ENCODE measurements at regions not wholly inside any gene's neighbourhood (a gene's known extent, or its start where the extent isn't known, plus 50 kb on each side); places are given as distances from the start of the nearest gene placed in this dataset.
"Not testable (repeated sequence)": the region's sequence is repeated elsewhere in the genome, so short reads cannot be mapped to it uniquely, and the experiment has no call there.

GRCh38 chr16:13315642-13316427, 414.4 kb downstream of the SHISA9 start:
- Mint-ChIP-seq H3K4me1 (ENCODE audit: low read depth) (no peaks in the 10 kb centered on the region), H3K27me3 (ENCODE audit: low read depth) (peaks cover 3% of the 10 kb centered on the region), H3K4me3 (no peak overlapping the region), H3K9me3 (no peaks in the 10 kb centered on the region), H3K36me3 (ENCODE audit: low read depth) (no peaks in the 10 kb centered on the region), H3K27ac (no peak overlapping the region)
- no peak for DNase-seq
- CTCF ChIA-PET: no interaction called here
- intact Hi-C loops (cut with micrococcal nuclease): no loop called here

DNA sequence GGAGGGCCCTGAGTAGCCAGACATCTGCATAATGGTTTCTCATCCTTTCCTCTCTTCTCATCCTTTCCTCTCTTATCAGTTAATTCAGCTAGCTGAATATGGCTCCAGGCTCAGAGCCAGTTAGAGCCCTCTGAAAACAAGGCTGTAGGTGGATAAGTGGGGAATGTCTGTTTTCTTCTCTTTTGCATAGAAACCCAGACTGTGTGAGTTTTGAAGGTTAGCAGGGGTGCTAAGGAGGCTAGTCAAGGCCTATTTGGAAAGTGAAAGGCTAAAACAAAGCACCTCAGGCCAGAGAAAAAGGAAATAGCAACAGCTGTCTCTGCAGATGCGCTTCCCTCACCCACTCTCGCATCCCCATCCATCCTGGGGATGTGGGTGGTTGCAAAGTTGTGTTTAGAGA, 420.9 kb downstream of the SHISA9 start:
- intact Hi-C loops (cut with micrococcal nuclease): no loop called here
- Mint-ChIP-seq H3K4me3 (no peak overlapping the region), H3K9me3 (no peaks in the 10 kb centered on the region), H3K27me3 (ENCODE audit: low read depth) (no peaks in the 10 kb centered on the region), H3K4me1 (ENCODE audit: low read depth) (no peaks in the 10 kb centered on the region), H3K36me3 (ENCODE audit: low read depth) (no peaks in the 10 kb centered on the region), H3K27ac (no peak overlapping the region)
- CTCF ChIA-PET: no interaction called here
- no peak for DNase-seq

- DNase-seq: no peak
- H3K27ac Mint-ChIP-seq: no peak overlapping the region
- H3K36me3 Mint-ChIP-seq (ENCODE audit: low read depth): no peaks in the 10 kb centered on the region
- no peaks in the 10 kb centered on the region for H3K27me3 Mint-ChIP-seq (ENCODE audit: low read depth)
- no peaks in the 10 kb centered on the region for H3K4me1 Mint-ChIP-seq (ENCODE audit: low read depth)
- CTCF ChIA-PET: no interaction called here
- intact Hi-C loops (cut with micrococcal nuclease): no loop called here
- no peaks in the 10 kb centered on the region for H3K9me3 Mint-ChIP-seq
- H3K4me3 Mint-ChIP-seq: no peak overlapping the region
Measured at GRCh38 chr16:13324851-13325250, 423.5 kb downstream of the SHISA9 start.

- no peak overlapping the region for H3K4me3 Mint-ChIP-seq
- intact Hi-C loops (cut with micrococcal nuclease): no loop called here
- DNase-seq: no peak
- CTCF ChIA-PET: no interaction called here
- H3K27ac Mint-ChIP-seq: no peak overlapping the region
- H3K9me3 Mint-ChIP-seq: no peaks in the 10 kb centered on the region
- no peaks in the 10 kb centered on the region for H3K27me3 Mint-ChIP-seq (ENCODE audit: low read depth)
- H3K36me3 Mint-ChIP-seq (ENCODE audit: low read depth): no peaks in the 10 kb centered on the region
- no peaks in the 10 kb centered on the region for H3K4me1 Mint-ChIP-seq (ENCODE audit: low read depth)
Measured at GRCh38 chr16:13325396-13325795, 424.0 kb downstream of the SHISA9 start.

DNA sequence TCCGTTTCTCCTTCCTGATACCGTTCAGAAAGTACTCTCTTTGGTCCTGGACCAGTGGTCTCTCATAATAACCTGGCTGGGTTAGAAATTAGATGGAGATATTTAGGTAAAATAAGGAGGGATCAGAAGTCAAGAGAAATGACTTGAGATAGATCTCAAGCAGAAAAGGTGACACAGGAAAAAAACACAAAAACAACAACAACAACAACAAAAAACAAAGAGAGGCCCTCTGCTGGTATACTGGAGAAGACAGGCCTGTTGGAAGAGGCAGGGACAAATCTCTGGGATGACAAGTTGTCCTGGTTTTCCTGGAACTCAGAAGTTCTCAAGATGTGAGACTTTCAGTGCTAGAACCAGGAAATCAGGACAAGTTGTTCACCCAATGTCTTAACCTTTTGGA, 430.5 kb downstream of the SHISA9 start:
- CTCF ChIA-PET: no interaction called here
- H3K36me3 Mint-ChIP-seq (ENCODE audit: low read depth): no peaks in the 10 kb centered on the region
- no peak overlapping the region for H3K4me3 Mint-ChIP-seq
- no peaks in the 10 kb centered on the region for H3K4me1 Mint-ChIP-seq (ENCODE audit: low read depth)
- intact Hi-C loops (cut with micrococcal nuclease): no loop called here
- H3K9me3 Mint-ChIP-seq: peaks cover 4% of the 10 kb centered on the region
- DNase-seq: no peak
- no peak overlapping the region for H3K27ac Mint-ChIP-seq
- peaks cover 6% of the 10 kb centered on the region for H3K27me3 Mint-ChIP-seq (ENCODE audit: low read depth)

DNA sequence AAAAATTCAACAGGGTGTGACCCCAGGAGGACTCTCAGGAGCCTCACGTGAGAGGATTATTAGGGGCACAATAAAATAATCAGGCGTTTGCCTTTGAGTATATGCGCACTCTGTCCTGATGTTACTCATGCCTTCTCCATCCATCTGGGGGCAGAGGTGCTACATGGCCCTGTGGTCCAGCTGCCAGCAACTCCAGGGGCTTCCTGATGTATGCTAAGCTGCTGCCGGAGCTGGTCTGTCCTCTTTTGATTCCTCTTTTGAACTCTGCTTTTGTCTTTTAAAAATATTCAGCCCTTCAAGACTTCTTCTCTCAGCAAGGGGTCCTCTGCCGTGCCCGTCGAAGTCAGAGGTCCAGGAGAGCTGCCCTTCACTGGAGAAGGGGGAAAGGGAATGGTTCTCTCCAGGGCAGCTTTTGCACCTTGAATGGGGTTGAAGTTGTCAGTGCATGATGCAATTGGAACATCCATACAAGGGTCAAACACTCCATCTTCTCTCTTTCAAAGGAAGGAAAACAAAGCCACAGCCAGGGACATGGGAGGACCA, 431.4 kb downstream of the SHISA9 start:
- CTCF ChIA-PET: no interaction called here
- no peak overlapping the region for H3K27ac Mint-ChIP-seq
- no peaks in the 10 kb centered on the region for H3K36me3 Mint-ChIP-seq (ENCODE audit: low read depth)
- H3K4me1 Mint-ChIP-seq (ENCODE audit: low read depth): no peaks in the 10 kb centered on the region
- no peak for DNase-seq
- H3K9me3 Mint-ChIP-seq: peaks cover 4% of the 10 kb centered on the region
- no peak overlapping the region for H3K4me3 Mint-ChIP-seq
- H3K27me3 Mint-ChIP-seq (ENCODE audit: low read depth): peaks cover 6% of the 10 kb centered on the region
- intact Hi-C loops (cut with micrococcal nuclease): no loop called here

DNA sequence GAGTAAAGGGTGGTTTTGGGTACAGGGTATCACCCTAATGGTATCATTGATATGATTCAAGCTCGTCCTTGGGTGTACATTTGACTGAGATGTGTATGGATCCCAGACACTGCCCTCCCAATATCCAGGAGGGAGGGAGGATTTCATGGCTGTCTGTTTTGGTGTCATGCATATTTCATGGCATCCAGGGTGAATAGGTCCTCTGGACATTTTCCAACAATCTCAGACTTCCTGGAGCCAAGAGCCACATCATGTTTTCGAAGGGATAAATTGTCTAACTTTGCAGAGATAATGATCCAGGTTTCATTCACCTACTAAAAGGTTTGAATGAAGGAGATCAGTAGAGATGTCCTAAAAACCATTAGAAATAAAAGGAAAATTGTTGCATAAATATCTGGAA, 431.9 kb downstream of the SHISA9 start:
- DNase-seq: no peak
- Mint-ChIP-seq H3K9me3 (peaks cover 4% of the 10 kb centered on the region), H3K27me3 (ENCODE audit: low read depth) (peaks cover 6% of the 10 kb centered on the region), H3K4me3 (no peak overlapping the region), H3K27ac (no peak overlapping the region), H3K36me3 (ENCODE audit: low read depth) (no peaks in the 10 kb centered on the region), H3K4me1 (ENCODE audit: low read depth) (no peaks in the 10 kb centered on the region)
- intact Hi-C loops (cut with micrococcal nuclease): no loop called here
- CTCF ChIA-PET: no interaction called here

DNA sequence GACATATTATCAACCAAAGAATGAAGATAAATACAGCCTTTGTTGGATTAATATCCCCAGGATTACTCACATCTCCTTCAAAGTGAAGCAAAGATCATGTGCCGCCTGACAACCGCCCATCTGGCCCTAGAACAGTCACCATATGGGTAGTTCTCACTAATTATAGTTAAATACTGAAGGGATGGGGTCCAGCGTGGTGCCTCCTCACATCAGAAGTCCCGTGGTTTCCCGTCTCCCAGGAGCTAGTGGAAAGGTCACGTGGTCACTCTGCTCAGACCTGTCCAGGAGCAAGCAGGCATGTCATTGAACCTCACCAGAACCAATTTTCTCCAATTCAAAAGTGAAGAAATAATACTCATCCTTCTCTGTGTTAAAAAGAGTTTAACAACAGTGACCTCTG, 434.5 kb downstream of the SHISA9 start:
- Mint-ChIP-seq H3K27ac (no peak overlapping the region), H3K4me1 (ENCODE audit: low read depth) (no peaks in the 10 kb centered on the region), H3K4me3 (no peak overlapping the region), H3K9me3 (peaks cover 4% of the 10 kb centered on the region), H3K36me3 (ENCODE audit: low read depth) (no peaks in the 10 kb centered on the region), H3K27me3 (ENCODE audit: low read depth) (peaks cover 6% of the 10 kb centered on the region)
- intact Hi-C loops (cut with micrococcal nuclease): no loop called here
- CTCF ChIA-PET: no interaction called here
- no peak for DNase-seq

DNA sequence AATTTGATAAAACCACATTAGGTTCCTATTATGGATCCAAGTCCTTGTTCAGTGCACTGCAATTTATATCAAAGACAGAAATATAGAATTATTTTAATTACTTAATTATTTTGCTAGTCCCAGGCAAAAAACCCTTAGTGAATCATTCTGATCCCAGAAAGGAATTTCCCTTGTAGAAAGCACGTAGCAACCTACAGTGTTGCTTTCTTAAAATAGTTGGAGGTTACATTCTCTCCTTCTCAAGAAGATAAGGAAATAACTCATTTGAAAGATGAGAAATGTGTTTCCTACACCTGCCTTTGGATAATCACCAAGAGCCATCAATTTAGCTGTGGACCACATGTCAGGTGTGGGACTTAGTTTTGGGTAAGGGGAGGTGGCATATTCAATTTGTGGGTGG, 434.9 kb downstream of the SHISA9 start:
- no peak overlapping the region for H3K27ac Mint-ChIP-seq
- CTCF ChIA-PET: no interaction called here

DNA sequence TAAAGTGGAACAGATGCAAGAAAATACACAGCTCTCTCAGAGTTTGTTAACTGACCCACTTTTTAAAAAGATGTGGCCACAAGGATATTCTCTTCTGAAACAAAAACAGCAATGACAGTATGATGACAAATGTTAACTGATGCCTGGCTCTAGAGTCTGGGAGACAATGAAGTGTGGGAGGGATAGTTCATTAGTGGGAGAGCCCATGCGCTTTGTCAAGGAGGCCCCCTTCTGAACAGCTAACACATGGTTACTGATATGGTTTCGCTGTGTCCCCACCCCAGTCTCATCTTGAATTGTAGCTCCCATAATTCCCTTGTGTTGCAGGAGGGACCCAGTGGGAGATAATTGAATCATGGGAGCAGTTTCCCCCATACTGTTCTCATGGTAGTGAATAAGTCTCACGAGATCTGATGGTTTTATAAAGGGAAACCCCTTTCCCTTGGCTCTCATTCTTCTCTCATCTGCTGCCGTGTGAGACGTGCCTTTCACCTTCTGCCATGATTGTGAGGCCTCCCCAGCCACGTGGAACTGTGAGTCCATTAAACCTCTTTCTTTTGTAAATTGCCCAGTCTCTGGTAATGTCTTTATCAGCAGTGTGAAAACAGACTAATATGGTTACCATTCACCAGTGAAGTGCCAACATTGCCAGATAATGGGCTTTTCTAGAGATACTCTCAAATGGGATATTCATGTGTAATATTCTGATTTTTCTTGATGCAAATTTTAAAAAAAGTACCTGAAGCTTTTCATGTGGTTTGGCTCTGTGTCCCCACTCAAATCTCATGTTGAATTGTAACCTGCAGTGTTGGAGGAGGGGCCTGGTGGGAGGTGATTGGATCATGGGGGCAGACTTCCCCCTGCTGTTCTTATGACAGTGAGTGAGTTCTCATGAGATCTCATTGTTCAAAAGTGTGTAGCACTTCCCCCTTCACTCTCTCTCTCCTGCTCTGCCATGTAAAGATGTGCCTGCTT, 435.8 kb downstream of the SHISA9 start:
- H3K36me3 Mint-ChIP-seq (ENCODE audit: low read depth); H3K4me3 Mint-ChIP-seq; H3K27me3 Mint-ChIP-seq (ENCODE audit: low read depth); H3K9me3 Mint-ChIP-seq; CTCF ChIA-PET; DNase-seq; intact Hi-C loops (cut with micrococcal nuclease); H3K27ac Mint-ChIP-seq; H3K4me1 Mint-ChIP-seq (ENCODE audit: low read depth): not testable (repeated sequence)

More for the DNA sequence above, 434.9 kb downstream of the SHISA9 start:
- Mint-ChIP-seq H3K36me3 (ENCODE audit: low read depth) (no peaks in the 10 kb centered on the region), H3K4me1 (ENCODE audit: low read depth) (no peaks in the 10 kb centered on the region), H3K27me3 (ENCODE audit: low read depth) (peaks cover 5% of the 10 kb centered on the region), H3K4me3 (no peak overlapping the region), H3K9me3 (peaks cover 4% of the 10 kb centered on the region)
- intact Hi-C loops (cut with micrococcal nuclease): no loop called here
- DNase-seq: no peak

- H3K4me1 Mint-ChIP-seq (ENCODE audit: low read depth): no peaks in the 10 kb centered on the region
- no peak overlapping the region for H3K27ac Mint-ChIP-seq
- no peak overlapping the region for H3K4me3 Mint-ChIP-seq
- DNase-seq: no peak
- H3K27me3 Mint-ChIP-seq (ENCODE audit: low read depth): peaks cover 3% of the 10 kb centered on the region
- CTCF ChIA-PET: no interaction called here
- H3K36me3 Mint-ChIP-seq (ENCODE audit: low read depth): no peaks in the 10 kb centered on the region
- peaks cover 4% of the 10 kb centered on the region for H3K9me3 Mint-ChIP-seq
- intact Hi-C loops (cut with micrococcal nuclease): no loop called here
Measured at GRCh38 chr16:13338044-13338443, 436.6 kb downstream of the SHISA9 start.

DNA sequence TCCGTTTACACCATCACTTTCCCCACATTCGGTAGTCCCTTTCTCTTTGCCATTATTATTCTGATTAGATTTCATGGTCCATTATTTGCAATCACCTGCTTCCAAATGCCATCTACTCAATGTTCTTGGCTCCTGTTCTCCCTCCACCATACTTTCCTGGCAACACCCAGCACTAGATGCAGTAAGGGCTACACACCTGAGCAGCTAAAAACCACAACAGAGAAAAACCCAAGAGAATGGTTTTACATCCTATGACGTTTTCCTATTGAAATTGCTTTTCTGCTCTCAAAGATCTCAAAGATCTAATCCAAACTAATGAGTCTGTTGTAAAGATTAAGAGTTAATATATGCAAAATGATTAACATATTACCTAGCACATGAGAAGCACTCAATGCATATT, 441.3 kb downstream of the SHISA9 start:
- DNase-seq: no peak
- no peaks in the 10 kb centered on the region for H3K36me3 Mint-ChIP-seq (ENCODE audit: low read depth)
- CTCF ChIA-PET: no interaction called here
- H3K27me3 Mint-ChIP-seq (ENCODE audit: low read depth): no peaks in the 10 kb centered on the region
- H3K27ac Mint-ChIP-seq: no peak overlapping the region
- peaks cover 3% of the 10 kb centered on the region for H3K9me3 Mint-ChIP-seq
- no peaks in the 10 kb centered on the region for H3K4me1 Mint-ChIP-seq (ENCODE audit: low read depth)
- no peak overlapping the region for H3K4me3 Mint-ChIP-seq
- intact Hi-C loops (cut with micrococcal nuclease): no loop called here

DNA sequence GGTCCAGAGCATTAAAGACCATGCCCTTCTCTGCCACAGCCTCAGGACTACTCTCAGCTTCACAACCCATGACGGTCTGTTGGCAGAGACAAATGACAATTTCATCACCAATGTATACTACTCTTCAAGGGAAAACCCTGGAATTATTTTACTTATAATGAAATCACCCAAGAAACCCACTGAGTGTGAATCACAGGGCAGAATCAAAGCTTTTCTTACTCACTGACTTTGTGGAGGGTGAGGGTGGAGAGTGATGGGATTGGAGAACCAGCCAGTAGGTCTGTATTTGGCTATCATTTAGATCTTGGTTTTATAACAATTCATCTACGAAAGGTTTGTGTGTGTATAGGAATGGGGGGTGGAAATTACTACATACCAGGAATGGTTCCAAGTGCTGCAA, 442.6 kb downstream of the SHISA9 start:
- no peak overlapping the region for H3K4me3 Mint-ChIP-seq
- H3K27ac Mint-ChIP-seq: no peak overlapping the region
- no peaks in the 10 kb centered on the region for H3K27me3 Mint-ChIP-seq (ENCODE audit: low read depth)
- intact Hi-C loops (cut with micrococcal nuclease): no loop called here
- CTCF ChIA-PET: no interaction called here
- H3K4me1 Mint-ChIP-seq (ENCODE audit: low read depth): no peaks in the 10 kb centered on the region
- peaks cover 3% of the 10 kb centered on the region for H3K9me3 Mint-ChIP-seq
- DNase-seq: no peak
- H3K36me3 Mint-ChIP-seq (ENCODE audit: low read depth): no peaks in the 10 kb centered on the region
